ENCODE measurements at regions not wholly inside any gene's neighbourhood (a gene's known extent, or its start where the extent isn't known, plus 50 kb on each side); places are given as distances from the start of the nearest gene placed in this dataset.

GRCh38 chr2:147197754-147198483 lies 646.9 kb upstream of the ACVR2A start:
- H3K23ac ChIP-seq (ENCODE audit: insufficient read length, low read depth, low read length), result no peak overlapping the region
- no peaks in the 10 kb centered on the region for H3K27me3 ChIP-seq (ENCODE audit: insufficient read depth, low read length)
- H2BK12ac ChIP-seq (ENCODE audit: insufficient read length, low read depth, low read length), result no peak overlapping the region
- no peak for DNase-seq
- H2BK5ac ChIP-seq (ENCODE audit: insufficient read length, low read length), result no peak overlapping the region
- no peaks in the 10 kb centered on the region for H4K20me1 ChIP-seq (ENCODE audit: control insufficient read depth, insufficient read depth, insufficient read length)
- no peaks in the 10 kb centered on the region; a peak in 1 of 7 replicates for H3K36me3 Mint-ChIP-seq (ENCODE audit: insufficient read depth in 1 of 3, low read depth in 3 of 3)
- H2AK5ac ChIP-seq (ENCODE audit: insufficient read length, low read length), result no peak overlapping the region
- no peak overlapping the region for H3K18ac ChIP-seq (ENCODE audit: insufficient read length, low read depth, low read length)
- no peak overlapping the region for H2BK15ac ChIP-seq (ENCODE audit: low read depth, low read length)
- H4K8ac ChIP-seq (replicated peaks; ENCODE audit: insufficient read length, low read depth, low read length), result no peak overlapping the region
- no peak overlapping the region for H3K4ac ChIP-seq (ENCODE audit: low read depth, low read length)
- no peak overlapping the region for H3K27ac ChIP-seq (ENCODE audit: insufficient read length, low read depth, low read length)
- no peak overlapping the region for H3K4me2 ChIP-seq (ENCODE audit: insufficient read depth, insufficient read length, low read length)
- no peak overlapping the region for H3K56ac ChIP-seq (ENCODE audit: insufficient read length, low read depth, low read length)
- no peak overlapping the region for H4K91ac ChIP-seq (ENCODE audit: insufficient read length, low read depth, low read length)
- H3K79me2 ChIP-seq (ENCODE audit: insufficient read depth, low read length), result no peaks in the 10 kb centered on the region
- peaks cover 7% of the 10 kb centered on the region; the same call in 1 of the 2 replicates for H3K4me1 ChIP-seq (ENCODE audit: insufficient read depth, low read length)
- TF ChIP-seq CTCF (conservative IDR thresholded peaks at IDR 0.05), result no peak
- no peak overlapping the region for H3T11ph ChIP-seq (ENCODE audit: low read length)
- H2BK20ac ChIP-seq (ENCODE audit: low read depth, low read length, poor library complexity, severe bottlenecking), result no peak overlapping the region
- no peak overlapping the region for H3K14ac ChIP-seq (ENCODE audit: insufficient read depth, low read length)
- no CpG with 5 or more reads among the region's 8 CpGs for WGBS (ENCODE audit: extremely low coverage, insufficient read length, low lambda C conversion rate)
- no peak overlapping the region for H3K4me3 Mint-ChIP-seq
- no peak overlapping the region for H3K27ac Mint-ChIP-seq
- H3K4me1 Mint-ChIP-seq, result peaks cover 53 to 54% of the 10 kb centered on the region in 2 experiments
- H3K79me1 ChIP-seq (ENCODE audit: insufficient read depth, low read depth, low read length, poor library complexity, severe bottlenecking), result no peaks in the 10 kb centered on the region
- no peak overlapping the region for H3K9ac ChIP-seq (ENCODE audit: extremely low read depth, insufficient read length, low read length)
- no peak overlapping the region for H4K5ac ChIP-seq (ENCODE audit: insufficient read length, low read depth, low read length)
- H2AFZ ChIP-seq (ENCODE audit: low read length), result no peak overlapping the region
- H2BK120ac ChIP-seq (ENCODE audit: low read depth, low read length, poor library complexity, severe bottlenecking), result no peak overlapping the region
- H3K9me3 ChIP-seq (ENCODE audit: control insufficient read depth, low read depth, low read length), result no peaks in the 10 kb centered on the region
- H3K23me2 ChIP-seq (ENCODE audit: insufficient read length, low read depth, low read length, poor library complexity, severe bottlenecking), result no peaks in the 10 kb centered on the region
- H3K9me3 Mint-ChIP-seq, result no peaks in the 10 kb centered on the region
- H3K27me3 Mint-ChIP-seq (ENCODE audit: low read depth), result no peaks in the 10 kb centered on the region
